Mesenchymal stem cell (in vitro differentiated cells and primary cell): ENCODE measurements at regions not wholly inside any gene's neighbourhood (a gene's known extent, or its start where the extent isn't known, plus 50 kb on each side); places are given as distances from the start of the nearest gene placed in this dataset.
A peak's percentile ranks its signal among the peaks of the same experiment; 100 is the strongest.

Experiments
- DNase-seq: peaks from one replicate; pipeline ENCODE4 v3.0.0-alpha.2; 2013
- H2AFZ ChIP-seq: one replicate; pipeline ENCODE4 v1.6.1; 2013; ENCODE audit warnings: low read depth, mild to moderate bottlenecking, control low read depth, inconsistent platforms, low read length, moderate library complexity
- H2AK5ac ChIP-seq: 2 replicates; pipeline ENCODE4 v1.6.1; 2013; ENCODE audit warnings: low read length, moderate library complexity, mild to moderate bottlenecking, inconsistent platforms; ENCODE audit not compliant: severe bottlenecking
- H2BK120ac ChIP-seq: one replicate; pipeline ENCODE4 v1.6.1; 2013; ENCODE audit warnings: low read depth, mild to moderate bottlenecking, inconsistent platforms, low read length, moderate library complexity
- H2BK12ac ChIP-seq, 2 experiments: one replicate each; pipeline ENCODE4 v1.6.1; 2013; ENCODE audit warnings: inconsistent platforms in 2 of 2, low read length in 2 of 2, mild to moderate bottlenecking in 2 of 2, moderate library complexity in 2 of 2, control low read depth in 1 of 2
- H2BK15ac ChIP-seq: one replicate; pipeline ENCODE4 v1.6.1; 2013; ENCODE audit warnings: mild to moderate bottlenecking, low read depth, inconsistent platforms; ENCODE audit not compliant: poor library complexity, severe bottlenecking
- H2BK5ac ChIP-seq: 2 replicates; pipeline ENCODE4 v1.6.1; 2013; ENCODE audit warnings: low read depth, mild to moderate bottlenecking, low read length, control low read depth, inconsistent platforms; ENCODE audit not compliant: poor library complexity, severe bottlenecking
- H3K14ac ChIP-seq, 2 experiments: one replicate each; pipeline ENCODE4 v1.6.1; 2013; ENCODE audit warnings: inconsistent platforms in 2 of 2, low read length in 2 of 2, control low read depth in 1 of 2, mild to moderate bottlenecking in 1 of 2, moderate library complexity in 1 of 2
- H3K18ac ChIP-seq, 2 experiments: one replicate each; pipeline ENCODE4 v1.6.1; 2013; ENCODE audit warnings: inconsistent platforms in 2 of 2, low read length in 2 of 2, control low read depth in 1 of 2, low read depth in 1 of 2, mild to moderate bottlenecking in 1 of 2
- H3K23ac ChIP-seq, 2 experiments: one replicate each; pipeline ENCODE4 v1.6.1; 2013; ENCODE audit warnings: inconsistent platforms in 2 of 2, low read length in 2 of 2, mild to moderate bottlenecking in 2 of 2, moderate library complexity in 2 of 2, control low read depth in 1 of 2
- H3K27ac ChIP-seq: 2 replicates; pipeline ENCODE4 v1.5.1; 2013; ENCODE audit warnings: mild to moderate bottlenecking, moderate library complexity, low read length, control low read depth, inconsistent platforms; ENCODE audit not compliant: poor library complexity, severe bottlenecking
- H3K27me3 ChIP-seq, 2 experiments: 2 replicates each; pipeline versions ENCODE4 v1.6.1 to v1.7.0; 2013; ENCODE audit warnings: low read length in 2 of 2, mild to moderate bottlenecking in 2 of 2, moderate library complexity in 2 of 2, control low read depth in 1 of 2, inconsistent platforms in 1 of 2; ENCODE audit not compliant: control insufficient read depth in 1 of 2, insufficient read depth in 1 of 2
- H3K36me3 ChIP-seq, 2 experiments: 2 replicates each; pipeline versions ENCODE4 v1.6.1 to v1.7.0; 2013; ENCODE audit warnings: low read length in 2 of 2, control low read depth in 1 of 2, inconsistent platforms in 1 of 2, low read depth in 1 of 2, mild to moderate bottlenecking in 1 of 2; ENCODE audit not compliant: insufficient read depth in 2 of 2, control insufficient read depth in 1 of 2
- H3K4ac ChIP-seq, 2 experiments: one replicate each; pipeline ENCODE4 v1.6.1; 2013; ENCODE audit warnings: inconsistent platforms in 2 of 2, low read length in 2 of 2, mild to moderate bottlenecking in 2 of 2, moderate library complexity in 2 of 2, control low read depth in 1 of 2, low read depth in 1 of 2
- H3K4me1 ChIP-seq: 2 replicates; pipeline ENCODE4 v1.6.1; 2013; ENCODE audit warnings: low read depth, low read length, control low read depth; ENCODE audit not compliant: control insufficient read depth, insufficient read depth
- H3K4me2 ChIP-seq: 2 replicates; pipeline ENCODE4 v1.6.1; 2013; ENCODE audit warnings: low read length, mild to moderate bottlenecking, inconsistent platforms; ENCODE audit not compliant: poor library complexity, severe bottlenecking
- H3K4me3 ChIP-seq, 2 experiments: 2 replicates each; pipeline versions ENCODE4 v1.5.1 to v1.7.0; 2013; ENCODE audit warnings: low read length in 2 of 2, mild to moderate bottlenecking in 2 of 2, control low read depth in 1 of 2, low read depth in 1 of 2; ENCODE audit not compliant: insufficient read depth in 1 of 2
- H3K79me1 ChIP-seq: replicated peaks from 2 replicates; pipeline ENCODE4 v1.6.1; 2013; ENCODE audit warnings: mild to moderate bottlenecking, control low read depth, low read length, inconsistent platforms; ENCODE audit not compliant: poor library complexity, severe bottlenecking
- H3K9ac ChIP-seq: 2 replicates; pipeline ENCODE4 v1.7.0; 2013; ENCODE audit warnings: mild to moderate bottlenecking, low read length, moderate library complexity
- H3K9me3 ChIP-seq: 2 replicates; pipeline ENCODE4 v1.7.0; 2013; ENCODE audit warnings: mild to moderate bottlenecking, low read length; ENCODE audit not compliant: control insufficient read depth
- H4K8ac ChIP-seq: one replicate; pipeline ENCODE4 v1.6.1; 2013; ENCODE audit warnings: inconsistent platforms, mild to moderate bottlenecking, low read length, moderate library complexity
- H4K91ac ChIP-seq: one replicate; pipeline ENCODE4 v1.6.1; 2013; ENCODE audit warnings: mild to moderate bottlenecking, low read length, inconsistent platforms
- WGBS: methylation state at CpG from one replicate; pipeline ENCODE4 v1.1.7; 2013; ENCODE audit warnings: mixed read lengths; 5-methylcytosine and 5-hydroxymethylcytosine counted together

- Histone ChIP-seq H2BK120ac (no peak overlapping the region), H3K4me3 (peak overlapping the region in 1 of 2 experiments; percentile 49), H3K4me1 (no peaks in the 10 kb centered on the region), H3K4ac (peak overlapping the region in 1 of 2 experiments; percentile 62), H2AK5ac (no peak overlapping the region), H2BK12ac (peak overlapping the region in 1 of 2 experiments; percentile 77), H3K14ac (no peak overlapping the region), H3K36me3 (no peaks in the 10 kb centered on the region), H3K9ac (peak overlapping the region; percentile 73), H3K18ac (peak overlapping the region in 1 of 2 experiments; percentile 11), H2BK15ac (no peak overlapping the region), H3K27me3 (no peaks in the 10 kb centered on the region), H3K4me2 (no peak overlapping the region), H3K9me3 (no peaks in the 10 kb centered on the region), H3K23ac (no peak overlapping the region), H3K79me1 (no peaks in the 10 kb centered on the region), H2AFZ (no peak overlapping the region), H2BK5ac (no peak overlapping the region), H3K27ac (peak overlapping the region; percentile 88), H4K91ac (no peak overlapping the region), H4K8ac (no peak overlapping the region)
- peak; percentile 51 for DNase-seq
- WGBS = no CpG with 5 or more reads among the region's 2 CpGs
Observed at GRCh38 chr11:106391771-106392420, 314.4 kb downstream of the AASDHPPT start.

DNA sequence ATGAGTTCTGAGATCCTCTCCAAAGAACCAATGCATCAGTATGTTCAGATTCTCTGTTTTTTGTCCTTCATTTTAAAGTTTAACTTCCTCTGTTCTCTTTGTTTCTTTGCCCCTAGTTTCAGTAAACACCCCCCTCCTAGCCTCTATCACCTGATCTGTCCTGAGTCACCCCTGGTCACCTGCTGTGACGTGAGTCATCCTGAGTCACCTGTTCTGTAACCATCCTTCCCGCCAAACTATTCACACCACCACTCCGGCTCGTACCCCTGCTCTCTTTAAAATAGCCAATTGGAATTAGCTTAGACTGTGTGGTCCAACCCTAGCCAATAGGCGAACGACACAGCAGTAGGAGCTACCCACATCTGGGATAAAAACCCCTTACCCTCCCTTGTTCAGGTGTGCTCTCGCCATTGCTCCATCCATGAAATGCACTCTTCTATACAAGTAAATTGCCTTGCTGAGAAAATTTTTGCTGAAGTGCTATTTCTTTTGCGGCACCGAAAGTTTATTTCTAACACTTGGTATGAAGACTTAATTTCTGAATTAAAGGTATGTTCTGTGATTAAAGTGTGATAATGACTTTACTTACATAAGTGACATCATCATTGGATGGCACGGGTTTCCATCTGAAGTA is 318.4 kb downstream of the AASDHPPT start:
- no peak overlapping the region for H2BK15ac ChIP-seq
- no peak overlapping the region for H2BK12ac ChIP-seq
- no peak overlapping the region for H3K18ac ChIP-seq
- no peak overlapping the region for H4K8ac ChIP-seq
- no peak overlapping the region for H2BK5ac ChIP-seq
- no peaks in the 10 kb centered on the region for H3K36me3 ChIP-seq
- H3K4me3 ChIP-seq = no peak overlapping the region
- no peak overlapping the region for H3K14ac ChIP-seq
- no peak overlapping the region for H3K27ac ChIP-seq
- no peak overlapping the region for H4K91ac ChIP-seq
- H3K23ac ChIP-seq = no peak overlapping the region
- H2BK120ac ChIP-seq = no peak overlapping the region
- H2AFZ ChIP-seq = no peak overlapping the region
- H3K4me1 ChIP-seq = peaks cover 4% of the 10 kb centered on the region
- H3K79me1 ChIP-seq = no peaks in the 10 kb centered on the region
- no peak overlapping the region for H3K9ac ChIP-seq
- no peak overlapping the region for H3K4me2 ChIP-seq
- DNase-seq = no peak
- H3K27me3 ChIP-seq = no peaks in the 10 kb centered on the region
- H3K9me3 ChIP-seq = no peaks in the 10 kb centered on the region
- no peak overlapping the region for H3K4ac ChIP-seq
- no peak overlapping the region for H2AK5ac ChIP-seq
- 96% methylated on average over 9 of the region's 10 CpGs for WGBS

GRCh38 chr11:106397787-106398501 is 320.5 kb downstream of the AASDHPPT start:
- H3K4ac ChIP-seq = peak overlapping the region; percentile 40 to 63
- 88% methylated on average over 9 of the region's 9 CpGs for WGBS
- no peaks in the 10 kb centered on the region for H3K9me3 ChIP-seq
- H2AFZ ChIP-seq = no peak overlapping the region
- H3K4me3 ChIP-seq = peak overlapping the region in 1 of 2 experiments; percentile 58
- H2AK5ac ChIP-seq = peak overlapping the region; percentile 13
- no peak overlapping the region for H4K91ac ChIP-seq
- H3K23ac ChIP-seq = no peak overlapping the region
- H2BK12ac ChIP-seq = peak overlapping the region; percentile 42 to 84
- no peaks in the 10 kb centered on the region for H3K27me3 ChIP-seq
- H3K14ac ChIP-seq = no peak overlapping the region
- peaks cover 5% of the 10 kb centered on the region for H3K4me1 ChIP-seq
- no peak overlapping the region for H2BK15ac ChIP-seq
- H2BK5ac ChIP-seq = peak overlapping the region; percentile 5
- peak overlapping the region; percentile 17 to 61 for H3K18ac ChIP-seq
- H3K9ac ChIP-seq = peak overlapping the region; percentile 85
- DNase-seq = no peak
- H4K8ac ChIP-seq = peak overlapping the region; percentile 1
- no peaks in the 10 kb centered on the region for H3K79me1 ChIP-seq
- peak overlapping the region; percentile 8 for H2BK120ac ChIP-seq
- H3K27ac ChIP-seq = peak overlapping the region; percentile 94
- no peak overlapping the region for H3K4me2 ChIP-seq
- H3K36me3 ChIP-seq = no peaks in the 10 kb centered on the region

DNA sequence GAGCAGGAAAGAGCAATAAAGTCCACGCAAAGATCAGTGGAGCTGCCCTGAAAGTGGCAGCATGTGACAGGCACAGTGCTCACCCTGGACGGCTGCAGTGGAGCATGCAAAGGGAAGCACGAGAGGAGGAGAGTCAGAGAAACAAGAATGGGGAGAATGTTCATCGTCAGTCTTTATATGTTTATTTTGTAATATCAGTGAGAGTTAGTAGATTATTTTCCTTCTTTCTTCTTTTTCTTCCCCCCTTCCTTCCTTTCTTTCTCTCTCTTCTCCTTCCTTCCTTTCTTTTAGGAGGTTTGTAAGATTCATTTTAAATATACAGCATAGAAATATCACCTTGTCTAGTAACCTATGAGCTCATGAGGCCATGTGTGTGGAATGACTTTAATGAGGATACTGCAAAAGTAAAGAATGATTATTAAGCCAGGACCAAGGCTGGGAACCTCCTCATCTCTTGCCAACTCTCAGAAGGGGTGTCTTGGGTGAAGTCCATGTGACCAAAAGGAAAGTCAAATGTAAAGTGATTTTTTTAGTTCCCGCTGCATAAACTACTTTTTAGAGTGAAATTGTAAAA is 321.1 kb downstream of the AASDHPPT start:
- Histone ChIP-seq H3K9me3 (no peaks in the 10 kb centered on the region), H2BK15ac (no peak overlapping the region), H3K27ac (peak overlapping the region; percentile 99), H3K27me3 (no peaks in the 10 kb centered on the region), H4K8ac (no peak overlapping the region), H2AFZ (no peak overlapping the region), H3K79me1 (no peaks in the 10 kb centered on the region), H3K4me3 (peak overlapping the region in 1 of 2 experiments; percentile 58), H3K14ac (no peak overlapping the region), H3K9ac (peak overlapping the region; percentile 85), H2BK120ac (no peak overlapping the region), H2BK5ac (peak overlapping the region; percentile 5), H3K23ac (no peak overlapping the region), H3K36me3 (no peaks in the 10 kb centered on the region), H3K4me1 (peaks cover 5% of the 10 kb centered on the region), H4K91ac (no peak overlapping the region), H3K18ac (peak overlapping the region; percentile 17 to 61), H3K4ac (peak overlapping the region in 1 of 2 experiments; percentile 40), H3K4me2 (no peak overlapping the region), H2AK5ac (no peak overlapping the region), H2BK12ac (peak overlapping the region in 1 of 2 experiments; percentile 84)
- peak; percentile 58 for DNase-seq
- WGBS = 2% methylated on average over 2 of the region's 5 CpGs
